HG03571 (cell line): ENCODE measurements at regions not wholly inside any gene's neighbourhood (a gene's known extent, or its start where the extent isn't known, plus 50 kb on each side); places are given as distances from the start of the nearest gene placed in this dataset.

Experiments
- ATAC-seq: cut with Tn5 transposase; IDR thresholded peaks from one replicate; pipeline ENCODE4 v1.9.1; 2021; ENCODE audit not compliant: unreplicated experiment

- no peak for ATAC-seq
Measured at GRCh38 chr9:81292056-81292805, 397.1 kb downstream of the TLE1 start.

- no peak for ATAC-seq
Measured at GRCh38 chr9:81289622-81290021, 399.7 kb downstream of the TLE1 start.

- ATAC-seq, result no peak
Measured at GRCh38 chr9:81268048-81268447, 421.3 kb downstream of the TLE1 start.

- ATAC-seq, result no peak
Measured at GRCh38 chr9:81266674-81267073, 422.7 kb downstream of the TLE1 start.

GRCh38 chr9:81266086-81266485 is 423.3 kb downstream of the TLE1 start:
- ATAC-seq, result no peak

GRCh38 chr9:81264516-81264915 is 424.8 kb downstream of the TLE1 start:
- ATAC-seq, result no peak

GRCh38 chr9:81259896-81260295 is 429.5 kb downstream of the TLE1 start:
- no peak for ATAC-seq

GRCh38 chr9:81256368-81256767 is 433.0 kb downstream of the TLE1 start:
- ATAC-seq, result no peak

GRCh38 chr9:81250606-81251005 is 438.7 kb downstream of the TLE1 start:
- ATAC-seq, result no peak

- ATAC-seq, result no peak
Measured at GRCh38 chr9:81250041-81250440, 439.3 kb downstream of the TLE1 start.

GRCh38 chr9:81245254-81245956 is 443.9 kb downstream of the TLE1 start:
- ATAC-seq, result no peak

GRCh38 chr9:81244631-81245030 is 444.7 kb downstream of the TLE1 start:
- ATAC-seq, result no peak

- no peak for ATAC-seq
Measured at GRCh38 chr9:81242866-81243265, 446.5 kb downstream of the TLE1 start.

- ATAC-seq, result no peak
Measured at GRCh38 chr9:81239388-81239787, 450.0 kb downstream of the TLE1 start.

GRCh38 chr9:81237565-81238231 is 451.6 kb downstream of the TLE1 start:
- no peak for ATAC-seq

- ATAC-seq, result no peak
Measured at GRCh38 chr9:81234924-81235610, 454.3 kb downstream of the TLE1 start.

- ATAC-seq, result no peak
Measured at GRCh38 chr9:81231011-81231410, 458.3 kb downstream of the TLE1 start.

GRCh38 chr9:81227507-81228245 is 461.7 kb downstream of the TLE1 start:
- ATAC-seq, result no peak

GRCh38 chr9:81225596-81225995 is 463.8 kb downstream of the TLE1 start:
- ATAC-seq, result no peak

GRCh38 chr9:81224166-81225081 is 464.9 kb downstream of the TLE1 start:
- no peak for ATAC-seq
